Suppressor macrophage treated with lipopolysaccharide for 4 hours (primary cell): ENCODE measurements at regions not wholly inside any gene's neighbourhood (a gene's known extent, or its start where the extent isn't known, plus 50 kb on each side); places are given as distances from the start of the nearest gene placed in this dataset.
"Not testable (repeated sequence)": the region's sequence is repeated elsewhere in the genome, so short reads cannot be mapped to it uniquely, and the experiment has no call there.

ENCODE experiments used
- DNase-seq: peaks from one replicate; pipeline ENCODE4 v3.0.0-alpha.2; 2020

- DNase-seq: not testable (repeated sequence)
Observed at GRCh38 chr2:87593784-87594610, 153.9 kb upstream of the PLGLB2 start.

- not testable (repeated sequence) for DNase-seq
Observed at GRCh38 chr2:87594611-87594992, 153.3 kb upstream of the PLGLB2 start.

- DNase-seq: not testable (repeated sequence)
Observed at GRCh38 chr2:87595017-87595416, 152.9 kb upstream of the PLGLB2 start.

GRCh38 chr2:87600961-87601360 is 146.9 kb upstream of the PLGLB2 start:
- DNase-seq: not testable (repeated sequence)

- DNase-seq: not testable (repeated sequence)
Observed at GRCh38 chr2:87602118-87602517, 145.8 kb upstream of the PLGLB2 start.

GRCh38 chr2:87602728-87603127 is 145.2 kb upstream of the PLGLB2 start:
- DNase-seq: not testable (repeated sequence)

- DNase-seq: not testable (repeated sequence)
Observed at GRCh38 chr2:87603418-87604278, 144.2 kb upstream of the PLGLB2 start.

- not testable (repeated sequence) for DNase-seq
Observed at GRCh38 chr2:87604279-87604818, 143.5 kb upstream of the PLGLB2 start.

GRCh38 chr2:87604980-87605379 is 142.9 kb upstream of the PLGLB2 start:
- not testable (repeated sequence) for DNase-seq

GRCh38 chr2:87608377-87609166 is 139.3 kb upstream of the PLGLB2 start:
- DNase-seq: not testable (repeated sequence)

GRCh38 chr2:87610974-87611373 is 136.9 kb upstream of the PLGLB2 start:
- DNase-seq: not testable (repeated sequence)

GRCh38 chr2:87611416-87611815 is 136.5 kb upstream of the PLGLB2 start:
- DNase-seq: not testable (repeated sequence)

GRCh38 chr2:87611956-87612355 is 135.9 kb upstream of the PLGLB2 start:
- not testable (repeated sequence) for DNase-seq

- not testable (repeated sequence) for DNase-seq
Observed at GRCh38 chr2:87614829-87615434, 133.0 kb upstream of the PLGLB2 start.

GRCh38 chr2:87619121-87619520 is 128.8 kb upstream of the PLGLB2 start:
- not testable (repeated sequence) for DNase-seq

GRCh38 chr2:87621139-87621538 is 126.7 kb upstream of the PLGLB2 start:
- not testable (repeated sequence) for DNase-seq

GRCh38 chr2:87622720-87623119 is 125.2 kb upstream of the PLGLB2 start:
- DNase-seq: not testable (repeated sequence)

- DNase-seq: peak; percentile 69
Observed at GRCh38 chr2:87629491-87630458, 118.1 kb upstream of the PLGLB2 start.

GRCh38 chr2:87630892-87631291 is 117.0 kb upstream of the PLGLB2 start:
- not testable (repeated sequence) for DNase-seq

- DNase-seq: not testable (repeated sequence)
Observed at GRCh38 chr2:87631402-87631801, 116.5 kb upstream of the PLGLB2 start.
